ENCODE measurements at regions not wholly inside any gene's neighbourhood (a gene's known extent, or its start where the extent isn't known, plus 50 kb on each side); places are given as distances from the start of the nearest gene placed in this dataset.

DNA sequence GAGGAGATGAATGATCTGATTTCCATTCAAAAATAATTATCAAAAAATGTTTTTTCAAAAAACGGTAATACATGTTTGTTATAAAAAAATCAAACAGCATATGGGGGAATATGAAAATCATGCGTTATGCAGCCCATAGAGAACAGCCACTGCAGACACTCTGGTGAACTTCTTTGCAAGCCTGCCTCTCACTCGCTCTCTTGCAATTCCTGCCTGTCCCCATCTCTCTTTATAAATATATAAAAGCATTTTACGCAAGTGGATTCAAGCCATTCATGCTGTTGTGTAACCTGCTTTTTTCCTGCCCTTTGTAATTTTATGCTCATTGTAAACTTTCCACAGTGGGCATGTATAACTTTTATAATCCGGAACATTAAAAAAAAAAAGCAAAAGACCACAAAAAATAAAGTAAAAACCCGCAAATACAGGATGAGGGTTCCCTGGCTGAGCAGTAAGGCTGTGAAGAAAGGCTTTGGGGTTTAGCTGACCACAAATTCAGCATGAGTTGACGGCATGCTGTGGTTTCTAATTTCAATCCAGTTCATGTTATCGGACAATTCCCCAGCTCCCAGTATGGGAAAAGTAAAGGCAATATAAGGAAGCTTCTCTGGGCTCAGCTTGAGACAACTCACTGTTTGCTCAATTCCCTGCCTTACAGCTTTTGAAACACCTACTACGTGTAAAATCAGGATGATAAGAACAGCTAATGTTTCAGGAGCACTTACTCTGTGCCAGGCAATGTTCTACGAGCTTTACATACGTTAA, 52.8 kb upstream of the ZBTB40 start:
- no peak overlapping the region for H3K4me3 ChIP-seq
- H3K27ac ChIP-seq = no peak overlapping the region
- H3K27me3 ChIP-seq (replicated peaks) = peaks cover 56% of the 10 kb centered on the region
- DNase-seq (ENCODE audit: low read depth in 1 of 2, low spot score in 2 of 2) = no peak
- H3K9me3 ChIP-seq (replicated peaks) = no peaks in the 10 kb centered on the region
- H3K36me3 ChIP-seq = no peaks in the 10 kb centered on the region
- H3K4me1 ChIP-seq (replicated peaks) = no peaks in the 10 kb centered on the region; the same call in 1 of the 2 replicates

DNA sequence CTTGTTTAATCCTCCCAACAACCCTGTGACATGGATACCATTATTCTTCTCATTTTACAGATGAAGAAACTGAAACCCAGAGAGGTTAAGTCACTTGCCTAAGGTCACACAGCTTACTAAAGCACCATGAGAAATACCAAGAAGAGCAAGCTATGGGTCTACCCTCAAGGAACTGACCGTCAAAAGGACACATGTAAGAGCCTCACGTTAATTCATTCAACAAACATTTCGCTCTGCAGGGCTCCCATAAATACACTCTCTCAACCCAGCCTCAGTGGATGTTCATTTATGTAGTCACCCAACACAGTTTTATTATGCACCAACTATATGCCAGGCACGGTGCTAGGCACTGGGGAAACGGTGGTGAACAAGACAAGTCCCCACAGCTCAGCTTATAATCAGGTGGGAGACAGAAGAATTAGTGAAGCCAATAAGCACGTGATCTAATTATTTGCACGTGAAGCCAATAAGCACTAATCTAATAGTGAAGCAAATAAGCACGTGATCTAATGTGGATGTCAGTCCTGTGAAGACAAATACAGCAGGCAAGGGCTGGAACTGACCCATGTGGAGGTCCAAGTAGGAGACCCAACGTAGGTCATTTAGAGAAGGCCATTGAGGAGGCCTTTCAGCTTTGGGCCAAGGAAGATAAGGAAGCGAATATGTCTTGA, 52.1 kb upstream of the ZBTB40 start:
- Histone ChIP-seq H3K4me3 (no peak overlapping the region), H3K27ac (no peak overlapping the region), H3K9me3 (replicated peaks) (no peaks in the 10 kb centered on the region; the same call in 1 of the 2 replicates), H3K27me3 (replicated peaks) (peaks cover 59% of the 10 kb centered on the region), H3K4me1 (replicated peaks) (no peaks in the 10 kb centered on the region; the same call in 1 of the 2 replicates), H3K36me3 (no peaks in the 10 kb centered on the region)
- DNase-seq (ENCODE audit: low read depth in 1 of 2, low spot score in 2 of 2) = no peak
